ENCODE measurements at regions not wholly inside any gene's neighbourhood (a gene's known extent, or its start where the extent isn't known, plus 50 kb on each side); places are given as distances from the start of the nearest gene placed in this dataset.

- H2AK5ac ChIP-seq (ENCODE audit: low read depth, low read length) = no peak overlapping the region
- H3K79me1 ChIP-seq (ENCODE audit: low read depth, low read length) = no peaks in the 10 kb centered on the region
Measured at GRCh38 chr20:19120569-19120968, 91.9 kb upstream of the SLC24A3 start.

More at GRCh38 chr20:19120569-19120968, 91.9 kb upstream of the SLC24A3 start:
- Histone ChIP-seq H2BK15ac (ENCODE audit: low read length) (no peak overlapping the region), H3K4ac (replicated peaks; ENCODE audit: insufficient read length, low read depth, low read length) (no peak overlapping the region), H3K79me2 (ENCODE audit: control insufficient read depth in 1 of 2, insufficient read depth in 2 of 2, low read length in 2 of 2) (no peaks in the 10 kb centered on the region), H2AFZ (ENCODE audit: low read length) (no peak overlapping the region), H2BK5ac (ENCODE audit: low read depth, low read length) (no peak overlapping the region), H2BK12ac (ENCODE audit: low read depth, low read length) (no peak overlapping the region), H4K20me1 (replicated peaks in 1 of 2; ENCODE audit: control insufficient read depth in 1 of 2, insufficient read depth in 2 of 2, low read length in 2 of 2) (no peaks in the 10 kb centered on the region), H3K9me3 (ENCODE audit: insufficient read depth in 2 of 2, low read depth in 1 of 2, low read length in 1 of 2) (no peaks in the 10 kb centered on the region), H3K56ac (replicated peaks; ENCODE audit: insufficient read length, low read depth, low read length) (no peak overlapping the region), H2BK120ac (replicated peaks; ENCODE audit: low read depth, low read length) (no peak overlapping the region), H3K4me3 (ENCODE audit: extremely low read depth in 1 of 4, insufficient read depth in 2 of 4, low read depth in 3 of 4, low read length in 4 of 4) (no peak overlapping the region), H4K91ac (replicated peaks; ENCODE audit: insufficient read length, low read length) (no peak overlapping the region), H2BK20ac (ENCODE audit: low read length) (no peak overlapping the region), H4K5ac (ENCODE audit: insufficient read length, low read depth, low read length) (no peak overlapping the region), H3K27me3 (replicated peaks in 1 of 4; ENCODE audit: control insufficient read depth in 3 of 4, extremely low read depth in 1 of 4, insufficient read depth in 3 of 4, low read length in 3 of 4) (no peaks in the 10 kb centered on the region), H3K27ac (ENCODE audit: low read depth, low read length) (no peak overlapping the region), H3K9ac (replicated peaks in 1 of 4; ENCODE audit: extremely low read depth in 1 of 4, low read depth in 3 of 4, low read length in 3 of 4) (no peak overlapping the region), H3K4me1 (replicated peaks in 1 of 4; ENCODE audit: control insufficient read depth in 3 of 4, insufficient read depth in 4 of 4, low read length in 3 of 4) (no peaks in the 10 kb centered on the region), H3K18ac (ENCODE audit: extremely low read depth, low read length) (no peak overlapping the region), H3K36me3 (ENCODE audit: control insufficient read depth in 2 of 4, insufficient read depth in 4 of 4, low read length in 3 of 4) (no peaks in the 10 kb centered on the region), H3K14ac (ENCODE audit: insufficient read length) (no peak overlapping the region), H3K23ac (ENCODE audit: insufficient read length) (no peak overlapping the region), H3K4me2 (ENCODE audit: insufficient read depth in 1 of 2, low read depth in 2 of 2, low read length in 2 of 2) (no peak overlapping the region), H3K23me2 (ENCODE audit: low read depth, low read length) (peaks cover 1% of the 10 kb centered on the region; the same call in 1 of the 2 replicates), H4K8ac (ENCODE audit: extremely low read depth, insufficient read depth, low read length) (no peak overlapping the region)
- TF ChIP-seq KDM4A (IDR thresholded peaks at IDR 0.05; ENCODE audit: low read depth, low read length, severe bottlenecking) = no peak
- TF ChIP-seq TAF7 (optimal IDR thresholded peaks at IDR 0.05; ENCODE audit: borderline replicate concordance, low read depth, low read length) = no peak
- TF ChIP-seq HDAC2 (IDR thresholded peaks at IDR 0.05; ENCODE audit: borderline replicate concordance in 1 of 2, low read depth in 2 of 2, low read length in 2 of 2) = no peak
- TF ChIP-seq BACH1 (IDR thresholded peaks at IDR 0.05; ENCODE audit: low read length) = no peak
- no peak for TF ChIP-seq BCL11A (IDR thresholded peaks at IDR 0.05; ENCODE audit: low read depth in 2 of 2, low read length in 2 of 2)
- no peak for TF ChIP-seq GABPA (IDR thresholded peaks at IDR 0.05; ENCODE audit: borderline replicate concordance, insufficient read depth, low read length)
- TF ChIP-seq MAFK (IDR thresholded peaks at IDR 0.05; ENCODE audit: low read depth, low read length) = no peak
- TF ChIP-seq TAF1 (IDR thresholded peaks at IDR 0.05; ENCODE audit: low read depth, low read length) = no peak
- TF ChIP-seq ATF3 (IDR thresholded peaks at IDR 0.05; ENCODE audit: insufficient read depth, low read depth, low read length) = no peak
- 82% methylated on average over 4 of the region's 4 CpGs; no CpG with 5 or more reads in 1 of the 2 experiments for WGBS, 2 experiments (ENCODE audit: extremely low coverage in 1 of 2, insufficient coverage in 1 of 2, insufficient read length in 1 of 2, insufficient replicate concordance in 2 of 2, low coverage in 1 of 2, low lambda C conversion rate in 2 of 2, missing lambda C conversion rate in 1 of 2)
- ChIA-PET POLR2A (ENCODE audit: partially characterized antibody) (no interaction called here), CTCF (ENCODE audit: partially characterized antibody) (no interaction called here)
- DNase-seq (ENCODE audit: low read depth in 1 of 2, low spot score in 2 of 2) (no peak), FAIRE-seq (no peak)

All from H1 (cell line).